Natural killer cell treated with Interleukin-12 subunit alpha and Interleukin-12 subunit beta and Interleukin-15 and Interleukin-18, amount 100 ng/mL, for 72 hours (primary cell): ENCODE measurements at regions not wholly inside any gene's neighbourhood (a gene's known extent, or its start where the extent isn't known, plus 50 kb on each side); places are given as distances from the start of the nearest gene placed in this dataset.

ENCODE experiments used
- ATAC-seq, 2 donors: fragments of 150-1000 bp; cut with Tn5 transposase in 1 of 2; sonication (Bioruptor Pico), chemical (Tn5 transposase) in 1 of 2; 2 replicates each; pipeline ENCODE4 v1.10.0; 2021
- DNase-seq: peaks from one replicate; pipeline ENCODE4 v3.0.0; 2022; ENCODE audit warnings: low spot score
- H3K27ac Mint-ChIP-seq, 2 donors: 1 replicate in 1 of 2; 2 replicates in 1 of 2; pipeline ENCODE4 v1.8.0; 2022; ENCODE audit warnings: mixed read lengths in 2 of 2, mild to moderate bottlenecking in 1 of 2, moderate library complexity in 1 of 2
- H3K27me3 Mint-ChIP-seq, 2 donors: 1 replicate in 1 of 2; 2 replicates in 1 of 2; pipeline ENCODE4 v1.8.0; 2022; ENCODE audit warnings: mixed read lengths in 2 of 2
- H3K36me3 Mint-ChIP-seq: one replicate; pipeline ENCODE4 v1.8.0; 2022; ENCODE audit warnings: mixed read lengths
- H3K4me1 Mint-ChIP-seq, 2 donors: 1 replicate in 1 of 2; 2 replicates in 1 of 2; pipeline ENCODE4 v1.8.0; 2022; ENCODE audit warnings: low read depth in 2 of 2, mixed read lengths in 2 of 2, mild to moderate bottlenecking in 1 of 2
- H3K4me3 Mint-ChIP-seq: one replicate; pipeline ENCODE4 v1.8.0; 2022; ENCODE audit warnings: mixed read lengths
- H3K9me3 Mint-ChIP-seq: 2 replicates; pipeline ENCODE4 v1.8.0; 2022; ENCODE audit warnings: mixed read lengths

DNA sequence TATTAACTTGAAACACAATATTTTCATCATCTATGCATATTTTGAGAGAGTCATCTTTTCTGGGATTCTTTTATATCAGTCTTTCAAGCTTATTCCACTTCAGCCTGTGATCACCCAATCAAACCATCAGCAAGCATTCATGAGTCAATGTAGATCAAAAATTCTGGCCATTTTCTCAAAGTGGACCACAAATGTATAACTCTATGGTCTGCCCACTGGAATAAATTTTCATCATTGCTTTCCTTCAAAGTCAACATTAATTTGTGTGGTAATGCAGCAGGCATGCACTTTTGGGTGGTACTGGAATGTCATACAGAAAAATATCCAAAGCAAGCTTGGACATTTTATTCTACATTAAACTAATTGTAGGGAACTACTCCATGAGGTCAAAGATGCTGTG is 1013.0 kb downstream of the STIM2 start:
- Mint-ChIP-seq H3K27me3 (no peaks in the 10 kb centered on the region), H3K36me3 (no peaks in the 10 kb centered on the region), H3K27ac (no peak overlapping the region), H3K4me1 (no peaks in the 10 kb centered on the region), H3K4me3 (no peak overlapping the region), H3K9me3 (peaks cover 9% of the 10 kb centered on the region)
- ATAC-seq (no peak), DNase-seq (no peak)

DNA sequence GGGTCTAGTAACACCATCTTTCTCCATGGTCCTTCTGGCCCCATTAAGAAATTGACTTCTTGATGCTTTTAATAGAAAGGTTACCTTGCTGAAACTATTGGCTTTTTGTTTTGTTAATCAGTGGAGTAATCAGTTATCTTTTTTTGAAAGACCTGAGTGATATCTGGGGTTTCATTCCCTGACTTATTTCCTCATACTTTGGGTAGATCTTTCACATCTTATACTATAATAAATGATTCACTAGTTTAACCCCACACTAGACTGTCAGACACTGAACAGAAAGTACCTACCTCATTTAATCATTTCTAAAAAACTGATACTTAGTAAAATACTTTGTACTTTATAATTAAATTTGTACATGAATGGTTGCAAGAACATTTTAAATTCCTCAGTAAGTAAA is 1021.1 kb downstream of the STIM2 start:
- Mint-ChIP-seq H3K9me3 (peaks cover 21% of the 10 kb centered on the region), H3K36me3 (no peaks in the 10 kb centered on the region), H3K27me3 (no peaks in the 10 kb centered on the region), H3K4me3 (no peak overlapping the region), H3K4me1 (no peaks in the 10 kb centered on the region), H3K27ac (no peak overlapping the region)
- ATAC-seq, result no peak
- no peak for DNase-seq

DNA sequence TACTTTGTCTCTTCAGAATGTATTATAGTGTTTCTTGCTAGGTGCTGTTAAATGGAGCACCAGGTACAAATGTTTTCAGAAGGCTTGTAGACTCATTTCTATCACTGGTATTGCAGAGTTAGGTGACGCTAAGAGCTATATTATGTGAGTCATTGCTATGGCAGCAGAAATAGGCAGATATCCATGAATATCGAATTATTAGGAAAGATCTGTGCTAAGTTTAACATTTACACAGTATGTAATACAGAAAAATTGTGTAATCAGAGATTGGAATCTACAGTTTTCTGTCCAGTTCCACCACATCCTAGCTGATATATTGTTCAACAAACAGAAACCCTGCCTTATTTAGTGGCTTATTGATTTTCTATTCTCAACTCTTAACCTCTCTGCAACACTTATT is 1025.5 kb downstream of the STIM2 start:
- Mint-ChIP-seq H3K36me3 (peaks cover 4% of the 10 kb centered on the region), H3K27ac (no peak overlapping the region), H3K4me1 (no peaks in the 10 kb centered on the region), H3K4me3 (no peak overlapping the region), H3K27me3 (no peaks in the 10 kb centered on the region), H3K9me3 (peaks cover 14% of the 10 kb centered on the region)
- no peak for DNase-seq
- ATAC-seq, result no peak

DNA sequence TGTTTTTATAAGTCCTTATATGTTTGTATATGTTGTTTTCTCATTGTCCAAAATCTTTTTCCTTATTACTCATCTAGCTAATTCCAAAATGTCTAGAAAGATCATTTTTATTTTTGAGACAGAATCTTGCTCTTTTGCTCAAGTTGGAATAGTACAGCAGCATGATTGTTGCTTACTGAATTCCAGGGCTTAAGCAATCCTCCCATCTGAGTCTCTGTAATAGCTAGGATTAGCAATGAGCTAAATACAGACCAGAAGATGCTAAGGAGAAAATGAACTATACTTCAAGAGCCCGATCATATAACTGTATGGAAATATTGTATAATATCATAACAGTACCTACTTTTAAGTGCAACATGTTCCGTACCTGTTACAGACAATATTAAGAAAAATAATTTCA is 1027.0 kb downstream of the STIM2 start:
- peaks cover 4% of the 10 kb centered on the region for H3K36me3 Mint-ChIP-seq
- H3K4me3 Mint-ChIP-seq, result no peak overlapping the region
- H3K9me3 Mint-ChIP-seq, result peaks cover 9% of the 10 kb centered on the region
- H3K27me3 Mint-ChIP-seq, result no peaks in the 10 kb centered on the region
- ATAC-seq, result no peak
- no peak for DNase-seq
- H3K4me1 Mint-ChIP-seq, result no peaks in the 10 kb centered on the region
- no peak overlapping the region for H3K27ac Mint-ChIP-seq

DNA sequence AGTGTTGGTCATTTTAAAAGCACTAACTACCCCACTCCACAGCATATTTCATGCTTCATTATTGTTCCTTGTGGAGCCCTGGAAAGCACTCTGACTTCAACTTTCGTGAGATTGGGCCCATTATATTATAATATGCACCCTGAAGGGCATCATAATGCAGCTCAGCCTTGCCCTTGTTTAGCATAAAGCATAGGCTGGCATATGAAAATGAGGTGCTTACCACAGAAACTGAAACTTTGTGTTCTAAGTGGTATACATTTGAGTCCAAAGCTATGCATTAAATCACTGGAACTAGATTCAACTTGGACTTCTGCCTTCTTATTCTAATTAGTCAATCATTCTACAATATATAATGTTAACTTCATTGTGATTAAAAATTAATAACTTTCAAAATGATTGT is 1027.9 kb downstream of the STIM2 start:
- DNase-seq, result no peak
- Mint-ChIP-seq H3K27me3 (no peaks in the 10 kb centered on the region), H3K27ac (no peak overlapping the region), H3K36me3 (peaks cover 4% of the 10 kb centered on the region), H3K4me3 (no peak overlapping the region), H3K4me1 (no peaks in the 10 kb centered on the region), H3K9me3 (peaks cover 9% of the 10 kb centered on the region)
- no peak for ATAC-seq

DNA sequence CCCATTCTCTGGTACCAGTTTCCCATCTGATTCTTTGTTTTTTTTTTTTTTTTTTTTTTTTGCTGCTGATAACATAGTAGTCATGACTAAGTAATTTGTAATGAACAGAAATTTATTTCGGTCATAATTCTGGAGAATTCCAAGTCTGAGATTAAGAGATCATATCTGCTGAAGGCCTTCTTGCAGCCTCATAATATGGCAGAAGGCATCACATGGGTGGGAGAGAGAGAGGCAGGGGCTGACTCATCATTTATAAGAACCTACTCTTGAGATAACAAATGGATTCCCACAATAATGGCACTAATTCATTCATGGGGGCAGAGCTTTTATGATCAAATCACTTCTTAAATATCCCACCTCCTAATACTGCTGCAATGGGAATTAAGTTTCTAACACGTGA is 1034.3 kb downstream of the STIM2 start:
- peaks cover 8% of the 10 kb centered on the region for H3K36me3 Mint-ChIP-seq
- no peaks in the 10 kb centered on the region for H3K4me1 Mint-ChIP-seq

DNA sequence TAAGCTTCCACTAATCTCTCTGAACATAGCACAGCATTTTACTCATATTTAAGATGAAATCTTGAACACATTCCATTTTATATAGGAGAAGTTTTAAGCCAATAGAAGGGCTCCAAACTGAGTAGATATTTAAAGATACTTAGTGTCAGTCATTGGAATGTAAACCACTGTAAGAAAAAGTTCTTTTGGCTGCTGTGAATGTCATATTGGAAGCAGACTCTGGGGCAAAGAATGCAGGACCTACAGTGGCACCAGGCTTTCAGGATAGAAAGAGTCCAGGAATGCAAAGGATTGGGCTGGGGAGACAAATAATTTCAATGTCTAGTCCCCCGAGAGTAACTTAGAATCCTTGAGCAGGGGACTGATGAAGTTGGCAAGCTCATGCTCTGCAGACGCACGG is 1047.7 kb downstream of the STIM2 start:
- H3K27me3 Mint-ChIP-seq, result no peaks in the 10 kb centered on the region
- no peak overlapping the region for H3K27ac Mint-ChIP-seq
- H3K9me3 Mint-ChIP-seq, result peaks cover 13% of the 10 kb centered on the region
- H3K36me3 Mint-ChIP-seq, result no peaks in the 10 kb centered on the region
- ATAC-seq (no peak), DNase-seq (no peak)
- no peaks in the 10 kb centered on the region for H3K4me1 Mint-ChIP-seq
- no peak overlapping the region for H3K4me3 Mint-ChIP-seq

More for the DNA sequence above, 1034.3 kb downstream of the STIM2 start:
- Mint-ChIP-seq H3K27me3 (no peaks in the 10 kb centered on the region), H3K27ac (no peak overlapping the region), H3K9me3 (peaks cover 12% of the 10 kb centered on the region), H3K4me3 (no peak overlapping the region)
- DNase-seq (no peak), ATAC-seq (no peak)

DNA sequence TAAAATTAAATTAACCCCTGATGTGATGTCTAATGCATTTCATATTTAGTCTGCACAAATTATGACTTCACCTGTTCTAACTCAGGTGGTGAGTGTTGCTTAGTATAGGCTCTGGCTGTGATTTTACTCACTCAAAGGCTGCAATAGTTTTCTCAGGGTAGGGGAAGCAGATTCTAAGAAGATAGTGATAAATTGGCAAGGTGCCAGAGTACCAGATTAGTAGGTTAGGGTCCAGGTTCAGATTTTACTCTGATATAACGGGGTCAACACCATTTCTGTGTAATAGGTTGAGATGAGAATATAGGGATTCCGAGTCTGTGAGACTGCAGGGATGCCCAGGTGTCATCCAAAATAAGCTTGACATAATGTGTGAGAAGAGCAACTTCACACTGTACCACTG is 1049.6 kb downstream of the STIM2 start:
- ATAC-seq (no peak), DNase-seq (no peak)
- peaks cover 16% of the 10 kb centered on the region for H3K9me3 Mint-ChIP-seq
- no peaks in the 10 kb centered on the region for H3K36me3 Mint-ChIP-seq
- H3K27me3 Mint-ChIP-seq, result no peaks in the 10 kb centered on the region
- no peak overlapping the region for H3K27ac Mint-ChIP-seq
- no peaks in the 10 kb centered on the region for H3K4me1 Mint-ChIP-seq
- no peak overlapping the region for H3K4me3 Mint-ChIP-seq

DNA sequence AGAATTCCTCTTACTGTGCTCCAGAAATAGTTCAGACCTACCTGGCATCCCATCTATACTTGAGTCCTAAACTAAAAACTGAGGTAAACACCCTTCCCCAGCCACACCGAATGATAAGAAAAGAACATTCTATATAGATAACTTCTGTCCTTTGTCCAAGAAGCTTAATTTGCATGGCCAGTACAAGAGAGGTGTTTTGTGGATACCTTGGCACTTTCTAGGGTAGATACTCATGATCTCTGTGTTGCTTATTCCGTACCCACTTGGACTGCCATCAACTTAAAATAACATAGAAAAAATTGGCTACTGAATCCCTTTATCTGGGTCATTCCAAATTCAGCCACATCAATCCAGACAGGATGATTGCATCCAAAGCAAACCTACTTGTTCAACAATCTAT is 1050.4 kb downstream of the STIM2 start:
- H3K9me3 Mint-ChIP-seq, result peaks cover 16% of the 10 kb centered on the region
- no peaks in the 10 kb centered on the region for H3K27me3 Mint-ChIP-seq
- no peak for ATAC-seq
- no peak overlapping the region for H3K27ac Mint-ChIP-seq
- H3K4me1 Mint-ChIP-seq, result no peaks in the 10 kb centered on the region
- H3K36me3 Mint-ChIP-seq, result no peaks in the 10 kb centered on the region
- H3K4me3 Mint-ChIP-seq, result no peak overlapping the region
- DNase-seq, result no peak

DNA sequence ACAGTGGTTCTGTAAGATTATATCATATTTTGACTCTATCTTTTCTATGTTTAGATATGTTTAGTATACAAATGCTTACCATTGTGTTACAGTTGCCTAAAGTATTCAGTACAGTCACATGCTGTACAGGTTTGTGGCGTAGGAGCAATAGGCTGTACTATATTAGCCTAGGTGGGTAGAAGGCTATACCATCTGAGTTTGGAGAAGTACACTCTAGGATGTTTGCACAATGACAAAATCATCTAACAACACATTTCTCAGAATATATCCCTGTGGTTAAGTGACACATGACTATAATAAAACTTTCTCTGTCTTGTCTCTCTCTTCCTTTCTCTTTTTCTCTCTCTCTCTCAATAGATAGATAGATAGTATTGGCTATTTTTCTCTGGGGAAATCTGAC is 1053.1 kb downstream of the STIM2 start:
- no peaks in the 10 kb centered on the region for H3K27me3 Mint-ChIP-seq
- H3K4me3 Mint-ChIP-seq, result no peak overlapping the region
- H3K36me3 Mint-ChIP-seq, result no peaks in the 10 kb centered on the region
- H3K27ac Mint-ChIP-seq, result no peak overlapping the region
- H3K9me3 Mint-ChIP-seq, result peaks cover 16% of the 10 kb centered on the region
- DNase-seq (no peak), ATAC-seq (no peak)
- H3K4me1 Mint-ChIP-seq, result no peaks in the 10 kb centered on the region

DNA sequence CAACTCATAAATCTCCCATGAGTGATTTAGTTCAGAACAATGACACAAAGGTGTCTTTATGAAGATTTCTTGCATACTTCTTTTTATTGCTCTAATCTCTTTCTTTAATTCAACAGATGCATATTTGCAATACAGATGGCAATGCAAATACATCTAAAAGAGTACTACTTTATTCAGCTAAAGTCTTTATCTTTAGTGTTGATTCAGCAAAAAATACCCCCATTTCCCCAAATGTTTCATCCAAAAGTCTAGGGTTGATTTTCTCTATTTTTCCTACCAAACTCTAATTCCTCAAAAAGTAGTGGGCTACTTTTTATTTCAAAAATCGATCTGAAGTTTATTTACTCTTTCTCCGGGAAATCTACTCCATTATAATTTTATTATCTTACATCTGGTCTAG is 1055.2 kb downstream of the STIM2 start:
- Mint-ChIP-seq H3K9me3 (peaks cover 10% of the 10 kb centered on the region), H3K27ac (no peak overlapping the region), H3K4me1 (no peaks in the 10 kb centered on the region), H3K36me3 (no peaks in the 10 kb centered on the region), H3K4me3 (no peak overlapping the region), H3K27me3 (no peaks in the 10 kb centered on the region)
- DNase-seq, result no peak
- ATAC-seq, result no peak

DNA sequence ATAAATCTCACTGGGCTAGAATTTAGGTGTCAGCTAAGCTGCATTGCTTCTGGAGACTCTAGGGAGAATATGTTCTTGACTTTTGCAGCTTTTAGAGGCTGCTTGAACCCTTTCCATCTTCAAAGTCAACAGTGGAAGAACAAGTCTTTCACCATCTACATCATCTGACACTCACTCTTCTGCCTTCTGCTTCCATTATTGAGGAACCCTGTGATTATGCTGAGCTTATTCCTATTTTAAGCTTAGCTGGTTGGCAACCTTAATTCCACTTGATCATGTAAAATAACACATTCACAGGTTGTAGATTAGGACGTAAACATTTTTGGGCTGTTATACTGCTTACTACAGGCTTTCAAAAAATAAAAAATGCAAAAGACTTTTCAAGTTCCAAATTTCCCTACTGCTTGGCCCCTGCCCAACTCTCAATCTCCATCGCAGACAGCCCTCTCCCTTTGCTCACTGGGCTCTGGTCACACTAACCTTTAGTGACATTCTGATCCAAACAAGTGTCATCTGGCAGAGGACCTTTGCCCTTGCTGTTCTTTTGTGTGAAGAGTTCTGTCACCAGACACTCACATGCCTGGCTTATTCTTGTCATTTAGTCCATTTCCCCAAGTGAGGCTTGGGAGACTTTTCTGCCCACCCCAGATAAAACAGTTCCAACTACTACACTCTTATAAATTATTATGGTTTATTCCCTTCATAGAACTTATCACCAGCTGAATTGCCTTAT is 1056.0 kb downstream of the STIM2 start:
- Mint-ChIP-seq H3K27me3 (no peaks in the 10 kb centered on the region), H3K4me3 (no peak overlapping the region), H3K9me3 (peaks cover 12% of the 10 kb centered on the region), H3K4me1 (no peaks in the 10 kb centered on the region), H3K27ac (no peak overlapping the region), H3K36me3 (no peaks in the 10 kb centered on the region)
- DNase-seq, result no peak
- ATAC-seq, result no peak

DNA sequence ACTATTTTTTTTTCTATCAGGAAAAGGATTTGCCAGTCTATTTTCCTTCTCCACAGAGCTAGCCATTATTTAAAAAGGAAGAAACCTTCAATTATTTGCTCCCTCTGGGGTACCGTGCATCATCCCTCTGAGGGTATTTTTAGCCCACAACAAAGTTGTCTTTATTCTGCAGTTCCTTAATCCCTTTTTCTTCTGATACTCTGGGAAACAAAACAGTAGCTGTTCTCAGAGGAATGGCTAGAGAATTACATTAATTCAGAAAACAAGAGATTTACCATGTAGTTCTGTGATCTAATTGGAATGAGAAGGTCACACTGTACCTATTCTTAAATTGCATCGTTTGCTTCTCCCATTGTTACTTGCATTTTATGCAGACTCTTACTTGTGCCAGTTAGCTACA is 1056.7 kb downstream of the STIM2 start:
- Mint-ChIP-seq H3K27ac (no peak overlapping the region), H3K9me3 (peaks cover 16% of the 10 kb centered on the region), H3K27me3 (no peaks in the 10 kb centered on the region), H3K4me1 (no peaks in the 10 kb centered on the region), H3K4me3 (no peak overlapping the region), H3K36me3 (no peaks in the 10 kb centered on the region)
- DNase-seq, result no peak
- ATAC-seq, result no peak

DNA sequence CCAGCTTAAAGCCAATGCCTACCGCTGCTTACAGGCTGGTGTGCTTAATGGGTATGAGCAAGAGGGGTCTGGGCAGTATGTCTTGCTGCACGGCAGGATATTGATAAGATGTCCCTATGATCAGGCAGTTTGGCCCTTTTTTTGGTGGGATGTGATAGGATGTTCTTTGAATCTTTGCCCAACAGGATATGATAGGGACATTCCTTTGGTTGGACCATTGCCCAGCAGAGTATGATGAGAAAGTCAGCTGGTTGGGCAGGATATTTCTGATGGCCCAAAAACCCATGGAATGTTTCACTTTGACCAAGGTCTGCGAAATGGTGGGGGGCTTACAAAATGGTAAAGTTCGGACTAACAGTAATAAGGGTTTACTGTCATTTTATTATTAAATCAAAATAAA is 1060.6 kb downstream of the STIM2 start:
- DNase-seq, result no peak
- Mint-ChIP-seq H3K4me1 (no peaks in the 10 kb centered on the region), H3K27ac (no peak overlapping the region), H3K36me3 (no peaks in the 10 kb centered on the region), H3K27me3 (no peaks in the 10 kb centered on the region), H3K4me3 (no peak overlapping the region), H3K9me3 (peaks cover 17% of the 10 kb centered on the region)
- ATAC-seq, result no peak
